ENCODE measurements at regions not wholly inside any gene's neighbourhood (a gene's known extent, or its start where the extent isn't known, plus 50 kb on each side); places are given as distances from the start of the nearest gene placed in this dataset.

- no peak overlapping the region for H3K27ac ChIP-seq
- 67 to 89% methylated on average over 1 of the region's 1 CpG for WGBS, 2 donors
- H3K9me3 ChIP-seq: no peaks in the 10 kb centered on the region
- TF ChIP-seq POLR2A (IDR thresholded peaks at IDR 0.05) (no peak), CTCF (IDR thresholded peaks at IDR 0.05) (no peak)
- H3K27me3 ChIP-seq: no peaks in the 10 kb centered on the region
- DNase-seq: no peak
- no peak overlapping the region for H3K4me3 ChIP-seq
- no peaks in the 10 kb centered on the region for H3K36me3 ChIP-seq
- H3K4me1 ChIP-seq: peaks cover 0 to 7% (median 5%) of the 10 kb centered on the region in 3 donors
- intact Hi-C loops (cut with DNase I): no loop called here
Measured at GRCh38 chr21:17730782-17731181, 88.4 kb downstream of the C21orf91 start.

GRCh38 chr21:17729455-17729854 is 89.7 kb downstream of the C21orf91 start:
- no peak for TF ChIP-seq POLR2A (IDR thresholded peaks at IDR 0.05)
- TF ChIP-seq CTCF (IDR thresholded peaks at IDR 0.05): no peak
- H3K27me3 ChIP-seq: no peaks in the 10 kb centered on the region
- H3K27ac ChIP-seq: no peak overlapping the region
- H3K9me3 ChIP-seq: no peaks in the 10 kb centered on the region
- H3K4me3 ChIP-seq: no peak overlapping the region
- intact Hi-C loops (cut with DNase I): no loop called here
- 58 to 63% methylated on average over 2 of the region's 2 CpGs for WGBS, 2 donors
- H3K36me3 ChIP-seq: no peaks in the 10 kb centered on the region
- peaks cover 0 to 7% (median 5%) of the 10 kb centered on the region in 3 donors for H3K4me1 ChIP-seq
- DNase-seq: no peak

- intact Hi-C loops (cut with DNase I): no loop called here
- Histone ChIP-seq H3K4me1 (peaks cover 0 to 7% (median 5%) of the 10 kb centered on the region in 3 donors), H3K4me3 (no peak overlapping the region), H3K27me3 (no peaks in the 10 kb centered on the region), H3K27ac (no peak overlapping the region), H3K36me3 (no peaks in the 10 kb centered on the region), H3K9me3 (no peaks in the 10 kb centered on the region)
- WGBS, 2 donors: 54 to 69% methylated on average over 6 of the region's 6 CpGs
- no peak for DNase-seq
- no peak for TF ChIP-seq CTCF (IDR thresholded peaks at IDR 0.05)
- no peak for TF ChIP-seq POLR2A (IDR thresholded peaks at IDR 0.05)
Measured at GRCh38 chr21:17727361-17727760, 91.8 kb downstream of the C21orf91 start.

GRCh38 chr21:17726047-17726829 is 92.9 kb downstream of the C21orf91 start:
- TF ChIP-seq CTCF (IDR thresholded peaks at IDR 0.05) (peak in 1 of 6 experiments; percentile 31), POLR2A (IDR thresholded peaks at IDR 0.05) (no peak)
- H3K27ac ChIP-seq: no peak overlapping the region
- no peaks in the 10 kb centered on the region for H3K9me3 ChIP-seq
- no peaks in the 10 kb centered on the region for H3K27me3 ChIP-seq
- no peak for DNase-seq
- no peak overlapping the region for H3K4me3 ChIP-seq
- WGBS, 2 donors: 88 to 96% methylated on average over 8 of the region's 8 CpGs
- H3K36me3 ChIP-seq: no peaks in the 10 kb centered on the region
- intact Hi-C loops (cut with DNase I): no loop called here
- peaks cover 0 to 7% (median 5%) of the 10 kb centered on the region in 3 donors for H3K4me1 ChIP-seq

GRCh38 chr21:17725339-17725738 is 93.8 kb downstream of the C21orf91 start:
- DNase-seq: no peak
- intact Hi-C loops (cut with DNase I): no loop called here
- H3K27me3 ChIP-seq: no peaks in the 10 kb centered on the region

More at GRCh38 chr21:17725339-17725738, 93.8 kb downstream of the C21orf91 start:
- Histone ChIP-seq H3K27ac (no peak overlapping the region), H3K9me3 (no peaks in the 10 kb centered on the region), H3K36me3 (no peaks in the 10 kb centered on the region), H3K4me1 (no peaks in the 10 kb centered on the region), H3K4me3 (no peak overlapping the region)
- 68 to 92% methylated on average over 3 of the region's 3 CpGs for WGBS, 2 donors
- no peak for TF ChIP-seq POLR2A (IDR thresholded peaks at IDR 0.05)
- no peak for TF ChIP-seq CTCF (IDR thresholded peaks at IDR 0.05)
